ENCODE measurements at regions not wholly inside any gene's neighbourhood (a gene's known extent, or its start where the extent isn't known, plus 50 kb on each side); places are given as distances from the start of the nearest gene placed in this dataset.

DNA sequence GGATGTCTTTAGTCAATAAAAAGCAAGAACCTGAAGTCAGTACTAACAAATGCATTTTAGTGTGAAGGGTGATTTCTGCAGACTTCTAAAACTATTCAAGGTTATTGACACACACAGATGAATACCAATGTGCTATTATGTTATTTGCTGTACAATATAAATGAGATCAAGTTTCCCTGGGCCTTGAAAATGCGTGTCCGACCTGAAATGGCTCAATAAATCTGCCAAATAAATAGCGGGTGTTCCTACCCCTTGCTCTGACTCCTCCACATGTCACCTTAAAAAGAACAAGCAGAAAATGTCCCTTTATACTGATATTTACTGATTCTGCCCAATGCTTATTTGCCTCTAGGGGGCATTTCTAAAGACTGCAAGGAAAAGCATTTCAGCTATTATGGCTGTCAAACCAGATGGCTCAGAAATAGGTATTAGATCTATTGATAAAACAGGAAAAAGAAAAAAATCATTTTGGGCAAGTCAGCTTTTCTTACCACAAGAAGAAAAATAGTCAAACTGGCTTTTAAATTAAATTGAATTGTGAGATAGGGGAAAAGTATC is 367.3 kb upstream of the KITLG start:
- TF ChIP-seq POLR2A (IDR thresholded peaks at IDR 0.05; ENCODE audit: low read length) (no peak), GATA1 (IDR thresholded peaks at IDR 0.05; ENCODE audit: low read depth, low read length) (no peak)
